GM12874 (cell line): ENCODE measurements at regions not wholly inside any gene's neighbourhood (a gene's known extent, or its start where the extent isn't known, plus 50 kb on each side); places are given as distances from the start of the nearest gene placed in this dataset.

ENCODE experiments used
- CTCF ChIP-seq: IDR thresholded peaks from 2 replicates; pipeline ENCODE4 v1.5.1; 2011; ENCODE audit warnings: low read depth, mild to moderate bottlenecking, control low read depth, low read length, moderate library complexity; ENCODE audit not compliant: insufficient read depth

DNA sequence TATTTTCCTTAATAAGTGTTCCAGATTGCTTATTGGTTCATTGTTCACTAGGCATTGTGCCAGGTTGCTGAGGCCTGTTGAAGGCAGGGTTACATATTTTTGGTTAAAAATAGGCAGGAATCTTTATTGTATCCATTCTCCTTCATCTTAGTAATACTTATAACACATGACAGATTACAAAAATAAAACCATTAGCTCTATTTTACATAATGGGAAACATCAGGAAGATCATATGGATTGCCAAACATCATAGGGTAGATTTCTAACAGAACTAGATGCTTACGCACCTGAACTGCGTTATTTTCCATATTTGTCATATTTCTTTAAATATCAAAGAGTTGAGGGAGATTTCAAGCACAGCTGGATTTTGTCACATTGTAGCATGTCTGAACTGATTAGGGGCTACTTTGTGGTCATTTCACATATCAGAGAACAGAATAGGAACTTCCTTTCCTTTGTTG lies 462.9 kb upstream of the SGO1 start:
- TF ChIP-seq CTCF = no peak

DNA sequence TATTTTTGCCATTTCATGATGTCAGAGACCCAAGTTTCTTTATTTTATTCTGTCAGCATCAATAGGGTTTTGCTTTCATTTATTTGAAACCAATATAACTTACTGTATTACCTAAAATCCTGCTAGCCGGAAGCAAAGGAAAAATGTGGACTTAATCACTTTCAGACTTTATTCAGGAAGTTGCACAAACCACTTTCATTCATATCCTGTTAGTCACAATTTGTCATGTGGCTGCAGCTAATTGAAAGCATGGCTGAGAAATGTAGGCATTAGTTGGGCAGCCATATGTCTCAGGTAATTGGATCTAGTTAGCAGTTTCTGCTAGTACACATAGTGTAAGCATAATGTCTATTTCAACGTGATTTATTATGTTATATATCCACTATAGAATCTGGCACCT lies 462.3 kb upstream of the SGO1 start:
- no peak for TF ChIP-seq CTCF

DNA sequence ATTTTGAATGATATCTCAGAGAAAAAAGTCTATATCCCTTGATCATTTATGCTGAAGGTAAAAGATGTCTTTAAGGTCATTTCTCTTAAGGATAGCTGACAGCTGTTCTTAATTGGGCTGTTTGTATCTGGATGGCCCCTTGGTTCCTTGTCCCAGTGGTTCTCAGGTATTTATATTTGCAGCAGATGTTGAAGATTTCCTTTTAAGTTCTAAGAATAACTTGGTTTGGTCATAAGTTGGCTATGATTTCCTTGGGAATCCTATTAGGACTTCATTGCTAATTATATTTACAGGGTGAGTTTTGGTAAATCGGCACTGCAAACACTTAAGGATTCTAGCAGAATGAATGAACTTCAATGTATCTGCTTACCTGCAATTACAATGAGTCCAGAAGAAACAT lies 460.4 kb upstream of the SGO1 start:
- TF ChIP-seq CTCF = no peak

- no peak for TF ChIP-seq CTCF
Observed at GRCh38 chr3:20645340-20645739, 459.3 kb upstream of the SGO1 start.

DNA sequence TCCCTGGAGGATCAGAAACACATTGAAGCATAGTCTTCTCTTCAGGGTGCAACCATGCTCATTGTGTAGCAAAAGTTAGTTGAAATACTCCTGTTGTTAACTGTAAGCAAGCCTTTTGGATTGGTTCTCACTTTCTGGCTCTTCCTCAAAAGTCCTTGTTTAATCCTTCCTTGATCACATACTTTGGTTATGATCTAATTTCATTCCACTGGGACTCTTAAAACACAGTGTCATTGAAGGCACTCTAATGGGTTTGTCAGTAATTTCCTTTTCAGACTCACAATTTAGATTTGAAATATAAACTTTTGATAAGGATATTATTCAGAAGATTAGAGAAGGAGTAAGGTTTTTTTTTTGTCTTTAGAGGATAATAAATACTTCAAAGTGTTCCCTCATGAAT lies 451.7 kb upstream of the SGO1 start:
- no peak for TF ChIP-seq CTCF

- TF ChIP-seq CTCF = no peak
Observed at GRCh38 chr3:20622304-20622703, 436.3 kb upstream of the SGO1 start.

DNA sequence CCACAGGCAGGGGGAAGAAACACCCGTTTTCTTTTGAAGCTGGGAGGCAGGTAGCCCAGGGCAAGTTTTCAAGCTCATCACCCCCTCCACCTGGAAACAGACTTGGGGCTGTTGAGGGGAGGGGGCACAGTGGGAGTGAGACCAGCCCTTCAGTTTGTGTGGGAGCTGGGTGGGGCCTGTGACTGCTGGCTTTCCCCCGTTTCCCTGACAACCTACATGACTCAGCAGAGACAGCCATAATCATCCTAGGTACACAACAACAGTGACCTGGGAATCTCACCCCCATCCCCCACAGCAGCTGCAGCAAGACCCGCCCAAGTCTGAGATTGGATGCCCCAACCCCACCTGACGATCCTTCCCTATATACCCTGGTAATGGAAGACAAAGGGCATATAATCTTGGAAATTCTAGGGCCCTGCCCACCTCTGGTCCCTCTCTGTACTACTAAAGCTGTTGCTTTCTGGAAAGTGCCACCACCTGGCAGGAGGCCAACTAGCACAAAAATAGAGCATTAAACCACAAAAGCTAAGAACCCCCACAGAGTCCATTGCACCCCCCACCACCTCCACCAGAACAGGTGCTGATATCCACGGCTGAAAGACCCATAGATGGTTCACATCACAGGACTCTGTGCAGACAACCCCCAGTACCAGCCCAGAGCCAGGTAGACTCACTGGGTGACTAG lies 422.2 kb upstream of the SGO1 start:
- TF ChIP-seq CTCF = no peak
